ENCODE measurements at regions not wholly inside any gene's neighbourhood (a gene's known extent, or its start where the extent isn't known, plus 50 kb on each side); places are given as distances from the start of the nearest gene placed in this dataset.

GRCh38 chr14:99069946-99070345 lies 202.1 kb downstream of the BCL11B start:
- no peak overlapping the region for H3K4me3 ChIP-seq (ENCODE audit: insufficient read depth, low read depth, low read length)
- H3K36me3 ChIP-seq (ENCODE audit: insufficient read depth, low read length), result no peaks in the 10 kb centered on the region
- H3K4me3 Mint-ChIP-seq (ENCODE audit: unreplicated experiment), result no peak overlapping the region

GRCh38 chr14:99072433-99072832 lies 199.6 kb downstream of the BCL11B start:
- Histone ChIP-seq H3K4me2 (ENCODE audit: low read length) (no peak overlapping the region), H3K36me3 (ENCODE audit: insufficient read depth, low read length) (no peaks in the 10 kb centered on the region), H3K79me2 (ENCODE audit: insufficient read depth, low read length) (no peaks in the 10 kb centered on the region), H3K27ac (ENCODE audit: low read depth, low read length) (no peak overlapping the region), H4K20me1 (ENCODE audit: insufficient read depth, low read length) (no peaks in the 10 kb centered on the region), H3K4me1 (ENCODE audit: insufficient read depth, low read length) (no peaks in the 10 kb centered on the region), H3K9ac (ENCODE audit: low read length) (no peak overlapping the region), H3K4me3 (ENCODE audit: insufficient read depth, low read depth, low read length) (no peak overlapping the region), H2AFZ (ENCODE audit: low read depth, low read length) (no peak overlapping the region), H3K27me3 (ENCODE audit: insufficient read depth, low read length) (no peaks in the 10 kb centered on the region), H3K9me3 (ENCODE audit: insufficient read depth, low read depth, low read length) (peaks cover 2% of the 10 kb centered on the region)
- DNase-seq (ENCODE audit: low read depth) (no peak), FAIRE-seq (no peak)
- H3K4me3 Mint-ChIP-seq (ENCODE audit: unreplicated experiment), result no peak overlapping the region
- H3K36me3 Mint-ChIP-seq (ENCODE audit: low read depth, unreplicated experiment), result peaks cover 4% of the 10 kb centered on the region
- H3K27ac Mint-ChIP-seq (ENCODE audit: unreplicated experiment), result no peak overlapping the region
- peaks cover 26% of the 10 kb centered on the region for H3K27me3 Mint-ChIP-seq (ENCODE audit: low read depth, unreplicated experiment)
- H3K4me1 Mint-ChIP-seq (ENCODE audit: low read depth, unreplicated experiment), result peaks cover 8% of the 10 kb centered on the region
- H3K9me3 Mint-ChIP-seq (ENCODE audit: unreplicated experiment), result peaks cover 20% of the 10 kb centered on the region
- TF ChIP-seq, protein P1, sequence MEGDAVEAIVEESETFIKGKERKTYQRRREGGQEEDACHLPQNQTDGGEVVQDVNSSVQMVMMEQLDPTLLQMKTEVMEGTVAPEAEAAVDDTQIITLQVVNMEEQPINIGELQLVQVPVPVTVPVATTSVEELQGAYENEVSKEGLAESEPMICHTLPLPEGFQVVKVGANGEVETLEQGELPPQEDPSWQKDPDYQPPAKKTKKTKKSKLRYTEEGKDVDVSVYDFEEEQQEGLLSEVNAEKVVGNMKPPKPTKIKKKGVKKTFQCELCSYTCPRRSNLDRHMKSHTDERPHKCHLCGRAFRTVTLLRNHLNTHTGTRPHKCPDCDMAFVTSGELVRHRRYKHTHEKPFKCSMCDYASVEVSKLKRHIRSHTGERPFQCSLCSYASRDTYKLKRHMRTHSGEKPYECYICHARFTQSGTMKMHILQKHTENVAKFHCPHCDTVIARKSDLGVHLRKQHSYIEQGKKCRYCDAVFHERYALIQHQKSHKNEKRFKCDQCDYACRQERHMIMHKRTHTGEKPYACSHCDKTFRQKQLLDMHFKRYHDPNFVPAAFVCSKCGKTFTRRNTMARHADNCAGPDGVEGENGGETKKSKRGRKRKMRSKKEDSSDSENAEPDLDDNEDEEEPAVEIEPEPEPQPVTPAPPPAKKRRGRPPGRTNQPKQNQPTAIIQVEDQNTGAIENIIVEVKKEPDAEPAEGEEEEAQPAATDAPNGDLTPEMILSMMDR (IDR thresholded peaks at IDR 0.05; ENCODE audit: insufficient read depth, low read depth, low read length), result no peak
- TF ChIP-seq EZH2 (IDR thresholded peaks at IDR 0.05; ENCODE audit: insufficient read depth, low read length), result no peak

More at GRCh38 chr14:99069946-99070345, 202.1 kb downstream of the BCL11B start:
- no peaks in the 10 kb centered on the region for H3K4me1 Mint-ChIP-seq (ENCODE audit: low read depth, unreplicated experiment)
- Histone ChIP-seq H3K4me2 (ENCODE audit: low read length) (no peak overlapping the region), H3K9me3 (ENCODE audit: insufficient read depth, low read depth, low read length) (peaks cover 2% of the 10 kb centered on the region), H4K20me1 (ENCODE audit: insufficient read depth, low read length) (no peaks in the 10 kb centered on the region), H3K9ac (ENCODE audit: low read length) (no peak overlapping the region), H3K79me2 (ENCODE audit: insufficient read depth, low read length) (no peaks in the 10 kb centered on the region), H3K4me1 (ENCODE audit: insufficient read depth, low read length) (no peaks in the 10 kb centered on the region), H3K27me3 (ENCODE audit: insufficient read depth, low read length) (no peaks in the 10 kb centered on the region), H2AFZ (ENCODE audit: low read depth, low read length) (no peak overlapping the region), H3K27ac (ENCODE audit: low read depth, low read length) (no peak overlapping the region)
- H3K27me3 Mint-ChIP-seq (ENCODE audit: low read depth, unreplicated experiment), result peaks cover 20% of the 10 kb centered on the region
- no peak overlapping the region for H3K27ac Mint-ChIP-seq (ENCODE audit: unreplicated experiment)
- FAIRE-seq, result no peak
- no peak for DNase-seq (ENCODE audit: low read depth)
- peaks cover 4% of the 10 kb centered on the region for H3K36me3 Mint-ChIP-seq (ENCODE audit: low read depth, unreplicated experiment)
- TF ChIP-seq, protein P1 (IDR thresholded peaks at IDR 0.05; ENCODE audit: insufficient read depth, low read depth, low read length), result no peak
- no peak for TF ChIP-seq EZH2 (IDR thresholded peaks at IDR 0.05; ENCODE audit: insufficient read depth, low read length)
- peaks cover 16% of the 10 kb centered on the region for H3K9me3 Mint-ChIP-seq (ENCODE audit: unreplicated experiment)

GRCh38 chr14:99072956-99073355 lies 199.0 kb downstream of the BCL11B start:
- no peak for FAIRE-seq
- no peak for TF ChIP-seq EZH2 (IDR thresholded peaks at IDR 0.05; ENCODE audit: insufficient read depth, low read length)
- TF ChIP-seq, protein P1 (IDR thresholded peaks at IDR 0.05; ENCODE audit: insufficient read depth, low read depth, low read length), result no peak

More at GRCh38 chr14:99072956-99073355, 199.0 kb downstream of the BCL11B start:
- Histone ChIP-seq H3K4me3 (ENCODE audit: insufficient read depth, low read depth, low read length) (no peak overlapping the region), H2AFZ (ENCODE audit: low read depth, low read length) (no peak overlapping the region), H3K27me3 (ENCODE audit: insufficient read depth, low read length) (no peaks in the 10 kb centered on the region), H3K9ac (ENCODE audit: low read length) (no peak overlapping the region), H3K4me1 (ENCODE audit: insufficient read depth, low read length) (no peaks in the 10 kb centered on the region), H3K9me3 (ENCODE audit: insufficient read depth, low read depth, low read length) (peaks cover 2% of the 10 kb centered on the region), H3K27ac (ENCODE audit: low read depth, low read length) (no peak overlapping the region), H3K36me3 (ENCODE audit: insufficient read depth, low read length) (no peaks in the 10 kb centered on the region), H3K79me2 (ENCODE audit: insufficient read depth, low read length) (no peaks in the 10 kb centered on the region), H4K20me1 (ENCODE audit: insufficient read depth, low read length) (no peaks in the 10 kb centered on the region), H3K4me2 (ENCODE audit: low read length) (no peak overlapping the region)
- Mint-ChIP-seq H3K9me3 (ENCODE audit: unreplicated experiment) (peaks cover 21% of the 10 kb centered on the region), H3K4me1 (ENCODE audit: low read depth, unreplicated experiment) (peaks cover 11% of the 10 kb centered on the region), H3K36me3 (ENCODE audit: low read depth, unreplicated experiment) (peaks cover 4% of the 10 kb centered on the region), H3K4me3 (ENCODE audit: unreplicated experiment) (no peak overlapping the region), H3K27me3 (ENCODE audit: low read depth, unreplicated experiment) (peaks cover 29% of the 10 kb centered on the region), H3K27ac (ENCODE audit: unreplicated experiment) (no peak overlapping the region)
- no peak for DNase-seq (ENCODE audit: low read depth)

Measured in astrocyte (in vitro differentiated cells and primary cell).